Vagina (tissue), 2 donors: ENCODE measurements at regions not wholly inside any gene's neighbourhood (a gene's known extent, or its start where the extent isn't known, plus 50 kb on each side); places are given as distances from the start of the nearest gene placed in this dataset.

Source experiments
- POLR2A ChIP-seq, 2 donors: fragments of 450-650 bp; IDR thresholded peaks; one replicate each; pipeline ENCODE4 v1.6.1; 2017; ENCODE audit warnings: antibody characterized with exemption in 2 of 2, mild to moderate bottlenecking in 2 of 2, moderate library complexity in 2 of 2
- TF ChIP-seq, protein P1 (sequence below), 3 experiments: fragments of 450-650 bp in 2 of 3; fragments of 200-600 bp in 1 of 3; sonication (generic) in 1 of 3; IDR thresholded peaks; one replicate each; pipeline ENCODE4 v1.5.1; 2017 to 2019; ENCODE audit warnings: antibody characterized with exemption in 3 of 3, mild to moderate bottlenecking in 2 of 3, moderate library complexity in 2 of 3

- TF ChIP-seq POLR2A (IDR thresholded peaks at IDR 0.05), result no peak
- TF ChIP-seq, protein P1, sequence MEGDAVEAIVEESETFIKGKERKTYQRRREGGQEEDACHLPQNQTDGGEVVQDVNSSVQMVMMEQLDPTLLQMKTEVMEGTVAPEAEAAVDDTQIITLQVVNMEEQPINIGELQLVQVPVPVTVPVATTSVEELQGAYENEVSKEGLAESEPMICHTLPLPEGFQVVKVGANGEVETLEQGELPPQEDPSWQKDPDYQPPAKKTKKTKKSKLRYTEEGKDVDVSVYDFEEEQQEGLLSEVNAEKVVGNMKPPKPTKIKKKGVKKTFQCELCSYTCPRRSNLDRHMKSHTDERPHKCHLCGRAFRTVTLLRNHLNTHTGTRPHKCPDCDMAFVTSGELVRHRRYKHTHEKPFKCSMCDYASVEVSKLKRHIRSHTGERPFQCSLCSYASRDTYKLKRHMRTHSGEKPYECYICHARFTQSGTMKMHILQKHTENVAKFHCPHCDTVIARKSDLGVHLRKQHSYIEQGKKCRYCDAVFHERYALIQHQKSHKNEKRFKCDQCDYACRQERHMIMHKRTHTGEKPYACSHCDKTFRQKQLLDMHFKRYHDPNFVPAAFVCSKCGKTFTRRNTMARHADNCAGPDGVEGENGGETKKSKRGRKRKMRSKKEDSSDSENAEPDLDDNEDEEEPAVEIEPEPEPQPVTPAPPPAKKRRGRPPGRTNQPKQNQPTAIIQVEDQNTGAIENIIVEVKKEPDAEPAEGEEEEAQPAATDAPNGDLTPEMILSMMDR (IDR thresholded peaks at IDR 0.05), result no peak
Observed at GRCh38 chr1:204818998-204819397, 51.7 kb upstream of the NFASC start.
